Activated CD8-positive, alpha-beta T cell treated with anti-CD3 and anti-CD28 coated beads for 36 hours (primary cell): ENCODE measurements at regions not wholly inside any gene's neighbourhood (a gene's known extent, or its start where the extent isn't known, plus 50 kb on each side); places are given as distances from the start of the nearest gene placed in this dataset.
"Not testable (repeated sequence)": the region's sequence is repeated elsewhere in the genome, so short reads cannot be mapped to it uniquely, and the experiment has no call there.

Experiments used
- ATAC-seq: fragments of 200-7000 bp; cut with Tn5 transposase; one replicate; pipeline ENCODE4 v1.10.0; 2021; ENCODE audit warnings: mild to moderate bottlenecking, moderate library complexity
- CTCF ChIA-PET: fragments of 350-600 bp; sonication (Branson Sonifier 250); formaldehyde crosslinking; loops from one replicate; lab custom pipeline; 2021; ENCODE audit warnings: antibody characterized with exemption; lab: Charles Lee
- POLR2A ChIA-PET: fragments of 350-600 bp; sonication (Branson Sonifier 250); formaldehyde crosslinking; loops from one replicate; lab custom pipeline; 2021; ENCODE audit warnings: antibody characterized with exemption; lab: Charles Lee
- DNase-seq: peaks from one replicate; pipeline ENCODE4 v3.0.0-alpha.2; 2020
- H3K27ac Mint-ChIP-seq: one replicate; pipeline ENCODE4 v1.8.0; 2021; ENCODE audit warnings: mild to moderate bottlenecking, mixed read lengths
- H3K27me3 Mint-ChIP-seq: one replicate; pipeline ENCODE4 v1.8.0; 2021; ENCODE audit warnings: mixed read lengths
- H3K36me3 Mint-ChIP-seq: one replicate; pipeline ENCODE4 v1.8.0; 2021; ENCODE audit warnings: low read depth, mixed read lengths
- H3K4me1 Mint-ChIP-seq: one replicate; pipeline ENCODE4 v1.8.0; 2021; ENCODE audit warnings: low read depth, mixed read lengths
- H3K4me3 Mint-ChIP-seq: one replicate; pipeline ENCODE4 v1.8.0; 2021; ENCODE audit warnings: mild to moderate bottlenecking, moderate library complexity, mixed read lengths
- H3K9me3 Mint-ChIP-seq: one replicate; pipeline ENCODE4 v1.8.0; 2021; ENCODE audit warnings: mixed read lengths
- intact Hi-C: fragments of 100-400 bp; cut with micrococcal nuclease; formaldehyde crosslinking; loops from one replicate; pipeline ENCODE4 v1.10.0; 2022
- TF ChIP-seq, protein P1 (sequence below): fragments of 200-600 bp; IDR thresholded peaks from one replicate; pipeline ENCODE4 v1.8.0; 2022; ENCODE audit warnings: antibody characterized with exemption, mild to moderate bottlenecking

DNA sequence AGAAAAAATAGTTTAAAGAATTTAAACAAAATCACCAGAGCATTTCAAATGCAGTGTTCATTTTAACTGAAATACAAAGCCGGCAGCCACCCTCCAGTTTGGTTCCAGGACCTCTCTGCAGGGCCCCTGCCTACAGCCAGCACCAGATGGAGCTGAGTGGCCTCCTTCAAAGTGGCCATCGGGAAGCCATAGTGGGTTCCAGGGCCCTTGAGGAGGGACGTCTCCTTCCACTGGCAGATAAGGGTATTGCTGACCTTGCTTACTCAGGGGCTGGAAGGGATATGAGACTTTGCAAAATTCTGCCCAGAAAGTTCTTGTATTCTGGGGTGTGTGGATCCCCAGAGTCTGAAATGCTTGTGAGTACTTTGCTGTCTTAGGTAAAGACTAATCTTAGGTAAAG is 205.2 kb upstream of the APCDD1 start:
- no peaks in the 10 kb centered on the region for H3K4me1 Mint-ChIP-seq
- ChIA-PET CTCF (no interaction called here), POLR2A (interaction anchor here (1.0 kb wide), 1 partner anchor 39 kb away, joined by 3 read pairs; no protein-coding TSS in a partner anchor)
- no peak overlapping the region for H3K4me3 Mint-ChIP-seq
- no peak for ATAC-seq
- intact Hi-C loops, result no loop called here
- H3K36me3 Mint-ChIP-seq, result no peaks in the 10 kb centered on the region
- H3K27me3 Mint-ChIP-seq, result no peaks in the 10 kb centered on the region
- H3K27ac Mint-ChIP-seq, result no peak overlapping the region
- TF ChIP-seq, protein P1, sequence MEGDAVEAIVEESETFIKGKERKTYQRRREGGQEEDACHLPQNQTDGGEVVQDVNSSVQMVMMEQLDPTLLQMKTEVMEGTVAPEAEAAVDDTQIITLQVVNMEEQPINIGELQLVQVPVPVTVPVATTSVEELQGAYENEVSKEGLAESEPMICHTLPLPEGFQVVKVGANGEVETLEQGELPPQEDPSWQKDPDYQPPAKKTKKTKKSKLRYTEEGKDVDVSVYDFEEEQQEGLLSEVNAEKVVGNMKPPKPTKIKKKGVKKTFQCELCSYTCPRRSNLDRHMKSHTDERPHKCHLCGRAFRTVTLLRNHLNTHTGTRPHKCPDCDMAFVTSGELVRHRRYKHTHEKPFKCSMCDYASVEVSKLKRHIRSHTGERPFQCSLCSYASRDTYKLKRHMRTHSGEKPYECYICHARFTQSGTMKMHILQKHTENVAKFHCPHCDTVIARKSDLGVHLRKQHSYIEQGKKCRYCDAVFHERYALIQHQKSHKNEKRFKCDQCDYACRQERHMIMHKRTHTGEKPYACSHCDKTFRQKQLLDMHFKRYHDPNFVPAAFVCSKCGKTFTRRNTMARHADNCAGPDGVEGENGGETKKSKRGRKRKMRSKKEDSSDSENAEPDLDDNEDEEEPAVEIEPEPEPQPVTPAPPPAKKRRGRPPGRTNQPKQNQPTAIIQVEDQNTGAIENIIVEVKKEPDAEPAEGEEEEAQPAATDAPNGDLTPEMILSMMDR, result no peak
- DNase-seq, result no peak
- no peaks in the 10 kb centered on the region for H3K9me3 Mint-ChIP-seq

DNA sequence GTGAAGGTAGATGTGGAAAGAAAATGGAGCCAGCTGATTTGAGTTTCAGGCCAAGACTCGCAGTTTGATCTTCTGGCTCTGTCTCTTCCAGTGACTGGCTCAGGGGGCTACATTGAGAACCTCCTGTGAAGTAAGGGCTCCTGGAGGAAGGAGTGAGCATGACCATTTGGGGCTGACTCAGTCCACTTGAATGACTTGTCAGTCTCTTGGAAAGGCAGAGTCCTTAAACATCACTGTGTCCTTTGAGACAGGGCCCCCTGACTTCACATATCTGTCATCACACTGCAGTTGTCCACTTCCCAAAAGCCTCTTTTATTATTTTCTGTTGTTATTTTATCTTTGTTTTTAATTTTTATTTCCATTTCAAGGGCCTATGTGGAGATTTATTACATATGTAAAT is 204.6 kb upstream of the APCDD1 start:
- Mint-ChIP-seq H3K9me3 (no peaks in the 10 kb centered on the region), H3K4me1 (no peaks in the 10 kb centered on the region), H3K27ac (no peak overlapping the region), H3K27me3 (no peaks in the 10 kb centered on the region), H3K36me3 (no peaks in the 10 kb centered on the region), H3K4me3 (no peak overlapping the region)
- TF ChIP-seq, protein P1, result no peak
- ATAC-seq, result no peak
- intact Hi-C loops, result no loop called here
- no peak for DNase-seq
- CTCF ChIA-PET, result no interaction called here
- POLR2A ChIA-PET, result no interaction called here

DNA sequence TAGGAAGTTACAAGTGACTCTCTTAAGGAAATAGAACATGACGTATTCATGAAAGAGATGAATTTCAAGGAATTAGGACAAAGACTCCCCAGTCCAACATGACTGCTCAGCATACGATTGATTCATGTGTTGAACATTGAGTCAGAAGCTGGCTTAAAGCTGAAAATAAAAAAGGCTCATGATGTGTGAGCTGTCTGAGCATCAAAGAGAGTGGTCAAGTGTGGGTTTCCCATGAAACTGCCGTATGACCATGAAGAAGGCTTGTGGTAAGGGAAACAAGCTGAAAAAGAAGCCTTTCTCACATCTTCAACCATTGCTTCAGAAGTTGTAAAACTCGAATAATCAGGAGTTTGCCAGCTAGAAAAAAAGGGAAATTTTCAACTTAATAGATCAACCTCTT is 201.9 kb upstream of the APCDD1 start:
- Mint-ChIP-seq H3K9me3 (no peaks in the 10 kb centered on the region), H3K27ac (no peak overlapping the region), H3K27me3 (peaks cover 2% of the 10 kb centered on the region), H3K4me3 (no peak overlapping the region), H3K36me3 (no peaks in the 10 kb centered on the region), H3K4me1 (no peaks in the 10 kb centered on the region)
- intact Hi-C loops, result no loop called here
- no peak for DNase-seq
- ChIA-PET CTCF (no interaction called here), POLR2A (no interaction called here)
- TF ChIP-seq, protein P1, result no peak
- no peak for ATAC-seq

DNA sequence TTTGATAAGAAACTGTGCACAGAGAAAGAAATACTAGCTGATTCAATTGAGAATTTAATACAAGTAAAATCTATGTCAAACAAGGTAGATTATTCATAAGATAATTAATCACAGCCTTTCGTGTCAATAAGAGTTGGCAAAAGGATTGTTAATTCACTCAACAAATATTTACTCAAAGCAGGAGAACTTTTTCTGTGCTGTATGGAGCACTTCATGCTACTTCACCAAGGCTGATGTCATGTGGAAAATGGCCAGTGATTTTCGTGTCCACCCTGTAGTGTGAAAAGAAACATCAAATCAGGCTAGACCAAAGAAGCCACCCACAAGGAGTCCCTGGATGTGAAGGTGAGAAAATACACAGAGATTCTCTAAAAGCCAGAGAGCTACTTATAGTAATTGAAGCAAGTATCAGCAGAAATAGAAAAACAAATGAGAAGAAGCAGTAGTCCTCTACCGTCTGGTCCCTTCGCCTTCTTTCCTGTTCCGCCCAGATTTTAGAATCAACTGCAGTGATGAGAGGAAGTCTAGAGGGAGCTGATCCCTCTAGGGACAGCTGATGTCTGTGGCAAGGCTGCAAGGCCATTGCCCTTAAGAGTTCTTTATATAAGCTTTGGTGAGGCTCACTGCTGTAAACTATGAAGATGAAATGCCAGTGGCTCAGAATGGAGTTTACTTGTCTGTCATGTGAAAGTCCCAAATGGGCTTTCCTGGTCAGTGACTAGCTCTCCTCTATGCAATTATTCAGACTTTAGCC is 201.3 kb upstream of the APCDD1 start:
- Mint-ChIP-seq H3K4me1 (no peaks in the 10 kb centered on the region), H3K36me3 (no peaks in the 10 kb centered on the region), H3K4me3 (no peak overlapping the region), H3K27me3 (peaks cover 2% of the 10 kb centered on the region), H3K9me3 (no peaks in the 10 kb centered on the region), H3K27ac (no peak overlapping the region)
- no peak for ATAC-seq
- ChIA-PET POLR2A (no interaction called here), CTCF (no interaction called here)
- DNase-seq, result no peak
- TF ChIP-seq, protein P1, result no peak
- intact Hi-C loops, result no loop called here

DNA sequence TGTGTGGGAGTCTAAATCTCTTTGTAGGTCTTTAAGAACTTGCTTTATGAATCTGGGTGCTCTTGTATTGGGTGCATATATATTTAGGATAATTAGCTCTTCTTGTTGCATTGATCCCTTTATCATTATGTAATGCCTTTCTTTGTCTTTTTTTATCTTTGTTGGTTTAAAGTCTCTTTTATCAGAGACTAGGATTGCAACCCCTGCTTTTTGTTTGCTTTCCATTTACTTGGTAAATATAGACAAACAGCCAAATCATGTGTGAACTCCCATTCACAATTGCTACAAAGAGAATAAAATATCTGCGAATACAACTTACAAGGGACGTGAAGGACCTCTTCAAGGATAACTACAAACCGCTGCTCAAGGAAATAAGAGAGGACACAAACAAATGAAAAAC is 198.2 kb upstream of the APCDD1 start:
- not testable (repeated sequence) for H3K36me3 Mint-ChIP-seq

More for the DNA sequence above, 198.2 kb upstream of the APCDD1 start:
- H3K4me1 Mint-ChIP-seq, ATAC-seq, DNase-seq, H3K27me3 Mint-ChIP-seq, CTCF ChIA-PET, intact Hi-C loops, H3K4me3 Mint-ChIP-seq, H3K9me3 Mint-ChIP-seq, H3K27ac Mint-ChIP-seq, POLR2A ChIA-PET: not testable (repeated sequence)
